GM18519 (cell line): ENCODE measurements at regions not wholly inside any gene's neighbourhood (a gene's known extent, or its start where the extent isn't known, plus 50 kb on each side); places are given as distances from the start of the nearest gene placed in this dataset.

Experiments used
- ATAC-seq: cut with Tn5 transposase; IDR thresholded peaks from one replicate; pipeline ENCODE4 v1.9.1; 2021; ENCODE audit warnings: mild to moderate bottlenecking, moderate library complexity; ENCODE audit not compliant: unreplicated experiment, low FRiP score

- no peak for ATAC-seq
Measured at GRCh38 chr11:59263225-59263894, 50.6 kb upstream of the MPEG1 start.
